HepG2 (cell line): ENCODE measurements at regions not wholly inside any gene's neighbourhood (a gene's known extent, or its start where the extent isn't known, plus 50 kb on each side); places are given as distances from the start of the nearest gene placed in this dataset.
"Not testable (repeated sequence)": the region's sequence is repeated elsewhere in the genome, so short reads cannot be mapped to it uniquely, and the experiment has no call there.

ENCODE experiments used
- ATAC-seq: fragments of 200-7000 bp; cut with Tn5 transposase; 3 replicates; pipeline ENCODE4 v1.9.1; 2020; ENCODE audit warnings: mild to moderate bottlenecking, moderate library complexity
- BruUV-seq: library from RNA; stranded (reverse); fragments of 400-500 nt; replicated peaks from 2 replicates; lab custom pipeline; 2021; lab: Mats Ljungman, UMichigan
- CTCF ChIA-PET: fragments of 300-600 bp; formaldehyde crosslinking; extraction: SDS; loops from one replicate; lab custom pipeline; 2021; ENCODE audit warnings: low total read pairs, inconsistent platforms, low intra/inter-chr PET ratio; lab: Yijun Ruan, JAX
- POLR2A ChIA-PET: fragments of 350-600 bp; sonication (Branson Sonifier 250); formaldehyde crosslinking; loops from one replicate; lab custom pipeline; 2020; ENCODE audit warnings: antibody characterized with exemption, inconsistent platforms; lab: Yijun Ruan, JAX
- DNase-seq: peaks from one replicate; pipeline ENCODE4 v3.0.0-alpha.2; 2015; ENCODE audit warnings: low spot score
- FAIRE-seq: peaks from 3 replicates; lab custom pipeline; 2011; peaks lifted over from hg19 to GRCh38; lab: Jason Lieb, UNC
- H2AFZ ChIP-seq: one replicate; pipeline ENCODE4 v1.6.1; 2011; ENCODE audit warnings: low read length, inconsistent platforms
- H3K27ac ChIP-seq: fragments of 300-600 bp; 3 replicates; pipeline ENCODE4 v1.8.0; 2011; ENCODE audit warnings: mixed run types, mild to moderate bottlenecking, mixed read lengths, low read length, inconsistent platforms; ENCODE audit not compliant: insufficient read depth; ENCODE audit errors: extremely low read length
- H3K27me3 ChIP-seq, 2 experiments: fragments of 200-600 bp in 1 of 2; 2 replicates in 1 of 2; 3 replicates in 1 of 2; pipeline versions ENCODE4 v1.6.0 to v1.8.0; 2011; ENCODE audit warnings: low read length in 2 of 2, mild to moderate bottlenecking in 2 of 2, moderate library complexity in 2 of 2, inconsistent platforms in 1 of 2; ENCODE audit not compliant: insufficient read depth in 2 of 2, control insufficient read depth in 1 of 2
- H3K36me3 ChIP-seq, 2 experiments: fragments of 200-600 bp in 1 of 2; replicated peaks in 1 of 2; 2 replicates in 1 of 2; 3 replicates in 1 of 2; pipeline versions ENCODE4 v1.5.1 to v1.8.0; 2011; ENCODE audit warnings: low read length in 2 of 2, inconsistent platforms in 1 of 2; ENCODE audit not compliant: insufficient read depth in 2 of 2, control insufficient read depth in 1 of 2
- H3K4me1 ChIP-seq: 2 replicates; pipeline ENCODE4 v1.5.1; 2012; ENCODE audit warnings: low read length, inconsistent platforms; ENCODE audit not compliant: insufficient read depth
- H3K4me2 ChIP-seq: 2 replicates; pipeline ENCODE4 v1.6.0; 2011; ENCODE audit warnings: low read depth, low read length, inconsistent platforms
- H3K4me3 ChIP-seq, 3 experiments: fragments of 200-600 bp in 1 of 3; sonication (generic), shearing (Covaris generic) in 1 of 3; replicated peaks in 1 of 3; 2 replicates each; pipeline ENCODE4 v1.5.1; 2011 to 2016; ENCODE audit warnings: low read length in 3 of 3, inconsistent platforms in 2 of 3, low read depth in 2 of 3, mild to moderate bottlenecking in 2 of 3, control low read depth in 1 of 3, mixed read lengths in 1 of 3; ENCODE audit not compliant: insufficient read depth in 1 of 3
- H3K79me2 ChIP-seq: one replicate; pipeline ENCODE4 v1.6.1; 2011; ENCODE audit warnings: low read length, inconsistent platforms; ENCODE audit not compliant: insufficient read depth
- H3K9ac ChIP-seq: 2 replicates; pipeline ENCODE4 v1.6.0; 2011; ENCODE audit warnings: mild to moderate bottlenecking, low read depth, low read length, inconsistent platforms; ENCODE audit not compliant: insufficient read depth
- H3K9me3 ChIP-seq: 2 replicates; pipeline ENCODE4 v1.5.1; 2012; ENCODE audit warnings: mild to moderate bottlenecking, low read length
- H4K20me1 ChIP-seq: 2 replicates; pipeline ENCODE4 v1.6.0; 2011; ENCODE audit warnings: inconsistent platforms, mild to moderate bottlenecking, low read length, moderate library complexity; ENCODE audit not compliant: insufficient read depth
- CREB1 ChIP-seq, 2 experiments: fragments of 450-650 bp in 1 of 2; IDR thresholded peaks; 2 replicates each; pipeline ENCODE4 v1.6.1; 2016 to 2017; ENCODE audit warnings: control low read depth in 1 of 2, mild to moderate bottlenecking in 1 of 2, missing compliant biosample characterization in 1 of 2, missing genetic modification characterization in 1 of 2
- HNRNPL ChIP-seq: fragments of 200-400 bp; formaldehyde crosslinking; IDR thresholded peaks from 2 replicates; pipeline ENCODE4 v1.6.1; 2017; ENCODE audit warnings: mild to moderate bottlenecking, low read depth, low read length
- TGIF2 ChIP-seq: IDR thresholded peaks from 2 replicates; pipeline ENCODE4 v1.6.1; 2016; ENCODE audit warnings: control low read depth, missing compliant biosample characterization
- ZNF619 ChIP-seq: sonication (generic); formaldehyde crosslinking; IDR thresholded peaks from 2 replicates; pipeline ENCODE4 v1.4.0; 2020; ENCODE audit warnings: mild to moderate bottlenecking, missing genetic modification reagents
- WGBS: methylation state at CpG from one replicate; pipeline ENCODE4 v1.1.6; 2017; ENCODE audit warnings: low lambda C conversion rate; 5-methylcytosine and 5-hydroxymethylcytosine counted together
- in situ Hi-C: cut with HindIII; loops from 2 replicates; pipeline ENCODE4 v1.10.0; 2017; ENCODE audit warnings: low pct_unique_long_range_greater_than_20kb; ENCODE audit not compliant: extremely low pct_ligation_motif_present
- intact Hi-C: fragments of 100-400 bp; cut with micrococcal nuclease; formaldehyde crosslinking; loops from one replicate; pipeline ENCODE4 v1.10.0; 2022; ENCODE audit not compliant: unreplicated experiment

GRCh38 chr20:11993886-11994461 lies 76.3 kb downstream of the BTBD3 start (continued):
- no peak for TF ChIP-seq HNRNPL
- TF ChIP-seq ZNF619 (CRISPR knock-in tag): no peak

GRCh38 chr20:11995805-11996567 lies 78.3 kb downstream of the BTBD3 start:
- in situ Hi-C loops: no loop called here
- H3K9me3 ChIP-seq: no peaks in the 10 kb centered on the region
- no peak for TF ChIP-seq CREB1 (IDR thresholded peaks at IDR 0.05)
- TF ChIP-seq CREB1 (CRISPR knock-in tag; IDR thresholded peaks at IDR 0.05): no peak
- no peak for TF ChIP-seq TGIF2 (CRISPR knock-in tag)
- TF ChIP-seq, all 625 proteins: peak for 0
- Histone ChIP-seq H3K27me3 (no peaks in the 10 kb centered on the region), H3K36me3 (no peaks in the 10 kb centered on the region), H3K79me2 (no peaks in the 10 kb centered on the region), H3K4me3 (no peak overlapping the region), H4K20me1 (no peaks in the 10 kb centered on the region), H2AFZ (no peak overlapping the region), H3K4me1 (no peaks in the 10 kb centered on the region), H3K9ac (no peak overlapping the region), H3K4me2 (no peak overlapping the region), H3K27ac (no peak overlapping the region)
- WGBS: 15% methylated on average over 7 of the region's 7 CpGs
- DNase-seq (no peak), ATAC-seq (no peak), FAIRE-seq (no peak)
- intact Hi-C loops: no loop called here
- ChIA-PET POLR2A (no interaction called here), CTCF (no interaction called here)
- BruUV-seq: no TSS peak

- intact Hi-C loops: not testable (repeated sequence)
Observed at GRCh38 chr20:12004776-12005175, 87.1 kb downstream of the BTBD3 start.

More at GRCh38 chr20:12004776-12005175, 87.1 kb downstream of the BTBD3 start:
- DNase-seq, in situ Hi-C loops, H3K4me2 ChIP-seq, POLR2A ChIA-PET, H4K20me1 ChIP-seq, H3K4me3 ChIP-seq, H3K27ac ChIP-seq, H3K27me3 ChIP-seq, H3K4me1 ChIP-seq, H3K36me3 ChIP-seq, H3K79me2 ChIP-seq, BruUV-seq, H2AFZ ChIP-seq, CTCF ChIA-PET, H3K9me3 ChIP-seq, H3K9ac ChIP-seq, FAIRE-seq, ATAC-seq: not testable (repeated sequence)
- 14% methylated on average over 1 of the region's 1 CpG for WGBS
